Endodermal cell (in vitro differentiated cells): ENCODE measurements at regions not wholly inside any gene's neighbourhood (a gene's known extent, or its start where the extent isn't known, plus 50 kb on each side); places are given as distances from the start of the nearest gene placed in this dataset.

Source experiments
- DNase-seq: peaks from one replicate; pipeline ENCODE4 v3.0.0-alpha.2; 2017
- H3K27ac ChIP-seq: 2 replicates; pipeline ENCODE4 v1.5.1; 2013; ENCODE audit warnings: mild to moderate bottlenecking, low read depth, low read length, moderate library complexity
- H3K27me3 ChIP-seq: 2 replicates; pipeline ENCODE4 v1.6.1; 2013; ENCODE audit warnings: mild to moderate bottlenecking, low read length, moderate library complexity; ENCODE audit not compliant: insufficient read depth, control insufficient read depth, poor library complexity, severe bottlenecking
- H3K36me3 ChIP-seq: 2 replicates; pipeline ENCODE4 v1.7.0; 2013; ENCODE audit warnings: mild to moderate bottlenecking, low read length, moderate library complexity; ENCODE audit not compliant: control insufficient read depth, insufficient read depth
- H3K4me1 ChIP-seq: one replicate; pipeline ENCODE4 v1.7.0; 2013; ENCODE audit warnings: low read length; ENCODE audit not compliant: control insufficient read depth, insufficient read depth
- H3K4me3 ChIP-seq: 2 replicates; pipeline ENCODE4 v1.5.1; 2013; ENCODE audit warnings: mild to moderate bottlenecking, low read length, moderate library complexity
- H3K9ac ChIP-seq: 2 replicates; pipeline ENCODE4 v1.6.1; 2013; ENCODE audit warnings: mild to moderate bottlenecking, low read length, moderate library complexity; ENCODE audit not compliant: poor library complexity, severe bottlenecking; ENCODE audit errors: extremely low read depth
- H3K9me3 ChIP-seq: 2 replicates; pipeline ENCODE4 v1.6.1; 2013; ENCODE audit warnings: mild to moderate bottlenecking, low read length, moderate library complexity; ENCODE audit not compliant: control insufficient read depth
- H3K27ac Mint-ChIP-seq: 2 replicates; pipeline ENCODE4 v1.8.0; 2020; ENCODE audit warnings: mixed read lengths
- H3K27me3 Mint-ChIP-seq: 2 replicates; pipeline ENCODE4 v1.8.0; 2021; ENCODE audit warnings: mild to moderate bottlenecking, mixed read lengths; ENCODE audit not compliant: insufficient read depth
- H3K36me3 Mint-ChIP-seq: 2 replicates; pipeline ENCODE4 v1.8.0; 2020; ENCODE audit warnings: low read depth, mixed read lengths
- H3K4me1 Mint-ChIP-seq: 2 replicates; pipeline ENCODE4 v1.8.0; 2020; ENCODE audit warnings: mixed read lengths
- H3K4me3 Mint-ChIP-seq: 2 replicates; pipeline ENCODE4 v1.8.0; 2020; ENCODE audit warnings: mild to moderate bottlenecking, moderate library complexity, mixed read lengths
- H3K9me3 Mint-ChIP-seq: 2 replicates; pipeline ENCODE4 v1.8.0; 2020; ENCODE audit warnings: mild to moderate bottlenecking, mixed read lengths
- WGBS, 2 experiments: methylation state at CpG; one replicate each; pipeline versions ENCODE4 v1.1.5 to v1.1.7; 2013; ENCODE audit warnings: missing lambda C conversion rate in 2 of 2, mixed read lengths in 1 of 2; ENCODE audit not compliant: insufficient coverage in 1 of 2, insufficient read length in 1 of 2; 5-methylcytosine and 5-hydroxymethylcytosine counted together
- TF ChIP-seq, protein P1 (sequence below): fragments of 200-600 bp; sonication (generic); conservative IDR thresholded peaks from 2 replicates; pipeline ENCODE4 v1.5.0; 2021; ENCODE audit warnings: antibody characterized with exemption, mild to moderate bottlenecking

DNA sequence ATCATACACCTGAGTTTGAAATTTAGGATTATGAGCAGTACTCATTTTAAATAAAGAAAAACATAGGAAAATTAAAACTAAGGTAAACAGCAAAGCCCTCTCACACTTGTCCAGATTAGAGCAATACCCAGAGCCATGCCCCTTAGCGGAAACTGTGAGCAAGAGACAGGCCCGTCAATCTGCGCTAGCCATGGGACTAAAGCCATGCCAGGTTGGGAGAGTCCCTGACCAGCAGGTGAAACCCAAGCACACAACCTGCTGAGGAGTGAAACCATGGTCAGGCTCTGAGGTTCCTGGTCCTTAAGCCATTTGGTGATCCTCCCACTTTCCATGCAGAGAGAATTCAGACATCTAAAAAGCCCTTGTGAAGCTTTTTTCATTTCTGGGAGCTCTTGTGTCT is 494.3 kb downstream of the STK39 start:
- no peaks in the 10 kb centered on the region for H3K27me3 Mint-ChIP-seq
- Histone ChIP-seq H3K4me1 (peaks cover 6% of the 10 kb centered on the region), H3K27me3 (no peaks in the 10 kb centered on the region), H3K27ac (no peak overlapping the region), H3K9ac (no peak overlapping the region), H3K36me3 (no peaks in the 10 kb centered on the region), H3K9me3 (no peaks in the 10 kb centered on the region), H3K4me3 (no peak overlapping the region)
- DNase-seq: peak; percentile 56
- H3K4me1 Mint-ChIP-seq: peaks cover 28% of the 10 kb centered on the region
- H3K36me3 Mint-ChIP-seq: no peaks in the 10 kb centered on the region
- 95 to 100% methylated on average over 3 of the region's 3 CpGs for WGBS, 2 experiments
- no peak overlapping the region for H3K27ac Mint-ChIP-seq
- no peak overlapping the region for H3K4me3 Mint-ChIP-seq
- H3K9me3 Mint-ChIP-seq: no peaks in the 10 kb centered on the region
- TF ChIP-seq, protein P1, sequence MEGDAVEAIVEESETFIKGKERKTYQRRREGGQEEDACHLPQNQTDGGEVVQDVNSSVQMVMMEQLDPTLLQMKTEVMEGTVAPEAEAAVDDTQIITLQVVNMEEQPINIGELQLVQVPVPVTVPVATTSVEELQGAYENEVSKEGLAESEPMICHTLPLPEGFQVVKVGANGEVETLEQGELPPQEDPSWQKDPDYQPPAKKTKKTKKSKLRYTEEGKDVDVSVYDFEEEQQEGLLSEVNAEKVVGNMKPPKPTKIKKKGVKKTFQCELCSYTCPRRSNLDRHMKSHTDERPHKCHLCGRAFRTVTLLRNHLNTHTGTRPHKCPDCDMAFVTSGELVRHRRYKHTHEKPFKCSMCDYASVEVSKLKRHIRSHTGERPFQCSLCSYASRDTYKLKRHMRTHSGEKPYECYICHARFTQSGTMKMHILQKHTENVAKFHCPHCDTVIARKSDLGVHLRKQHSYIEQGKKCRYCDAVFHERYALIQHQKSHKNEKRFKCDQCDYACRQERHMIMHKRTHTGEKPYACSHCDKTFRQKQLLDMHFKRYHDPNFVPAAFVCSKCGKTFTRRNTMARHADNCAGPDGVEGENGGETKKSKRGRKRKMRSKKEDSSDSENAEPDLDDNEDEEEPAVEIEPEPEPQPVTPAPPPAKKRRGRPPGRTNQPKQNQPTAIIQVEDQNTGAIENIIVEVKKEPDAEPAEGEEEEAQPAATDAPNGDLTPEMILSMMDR: no peak

DNA sequence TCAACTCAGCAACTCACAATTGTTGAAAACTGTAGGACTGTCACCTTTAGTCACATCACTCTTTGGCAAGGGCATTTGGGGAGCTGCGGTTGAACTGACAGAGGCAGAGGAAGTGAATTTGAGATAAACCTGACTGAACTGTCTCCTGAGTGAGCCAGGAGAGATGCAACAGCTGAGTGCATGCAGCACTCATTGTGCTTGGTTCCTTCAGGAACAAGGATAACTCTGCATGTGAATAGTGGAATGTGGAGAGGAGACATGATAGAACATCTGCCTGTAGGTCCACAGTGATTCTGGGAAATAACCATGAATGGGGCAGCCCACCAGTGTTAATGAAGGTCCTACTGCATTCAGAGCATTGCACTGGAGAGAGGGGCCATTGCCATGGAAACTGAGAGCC is 494.7 kb downstream of the STK39 start:
- H3K4me1 Mint-ChIP-seq: peaks cover 28% of the 10 kb centered on the region
- no peaks in the 10 kb centered on the region for H3K27me3 Mint-ChIP-seq
- DNase-seq: no peak
- no peak overlapping the region for H3K4me3 Mint-ChIP-seq
- TF ChIP-seq, protein P1: no peak
- 80% methylated on average over 1 of the region's 1 CpG; no CpG with 5 or more reads in 1 of the 2 experiments for WGBS, 2 experiments
- H3K36me3 ChIP-seq: no peaks in the 10 kb centered on the region
- no peak overlapping the region for H3K9ac ChIP-seq
- H3K36me3 Mint-ChIP-seq: no peaks in the 10 kb centered on the region
- H3K4me1 ChIP-seq: peaks cover 6% of the 10 kb centered on the region
- no peaks in the 10 kb centered on the region for H3K9me3 Mint-ChIP-seq
- H3K27me3 ChIP-seq: no peaks in the 10 kb centered on the region
- H3K4me3 ChIP-seq: no peak overlapping the region
- H3K27ac Mint-ChIP-seq: no peak overlapping the region
- H3K9me3 ChIP-seq: no peaks in the 10 kb centered on the region
- H3K27ac ChIP-seq: no peak overlapping the region

DNA sequence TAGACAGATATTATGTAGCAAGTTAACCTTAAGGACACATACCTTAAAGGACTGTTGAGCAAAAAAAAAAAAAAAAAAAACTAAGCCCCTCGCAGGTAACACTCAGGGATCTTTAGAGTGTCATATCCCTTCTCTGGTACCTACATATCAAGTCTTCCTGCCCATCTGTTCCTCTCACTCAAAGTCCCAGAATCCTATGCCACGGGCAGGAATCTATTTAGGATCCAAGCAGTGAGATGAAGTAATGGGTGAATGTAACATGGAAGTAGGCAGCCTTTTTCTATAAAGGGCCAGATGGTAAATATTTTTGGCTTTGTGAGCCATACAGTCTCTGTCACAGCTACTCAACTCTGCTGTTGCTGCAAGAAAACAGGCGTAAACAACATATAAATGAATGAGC is 496.7 kb downstream of the STK39 start:
- Mint-ChIP-seq H3K36me3 (no peaks in the 10 kb centered on the region), H3K4me3 (no peak overlapping the region), H3K27ac (no peak overlapping the region), H3K27me3 (no peaks in the 10 kb centered on the region), H3K9me3 (no peaks in the 10 kb centered on the region), H3K4me1 (peaks cover 25% of the 10 kb centered on the region)
- Histone ChIP-seq H3K27me3 (no peaks in the 10 kb centered on the region), H3K4me3 (no peak overlapping the region), H3K27ac (no peak overlapping the region), H3K4me1 (peaks cover 6% of the 10 kb centered on the region), H3K9ac (no peak overlapping the region), H3K36me3 (no peaks in the 10 kb centered on the region), H3K9me3 (no peaks in the 10 kb centered on the region)
- no peak for DNase-seq
- TF ChIP-seq, protein P1: no peak
- WGBS, 2 experiments: 90 to 100% methylated on average over 1 to 3 of the region's 3 CpGs
